IMR-90 (cell line): ENCODE measurements at regions not wholly inside any gene's neighbourhood (a gene's known extent, or its start where the extent isn't known, plus 50 kb on each side); places are given as distances from the start of the nearest gene placed in this dataset.
A peak's percentile ranks its signal among the peaks of the same experiment; 100 is the strongest.

Experiments
- ATAC-seq: fragments of 200-7000 bp; cut with Tn5 transposase; 2 replicates; pipeline ENCODE4 v1.9.1; 2020; ENCODE audit warnings: low read depth, mild to moderate bottlenecking, moderate library complexity
- BruUV-seq: library from RNA; stranded (reverse); fragments of 400-500 nt; replicated peaks from 2 replicates; lab custom pipeline; 2021; lab: Mats Ljungman, UMichigan
- CTCF ChIA-PET: fragments of 300-600 bp; formaldehyde crosslinking; extraction: SDS; loops from one replicate; lab custom pipeline; 2021; ENCODE audit warnings: antibody characterized with exemption; lab: Yijun Ruan, JAX
- POLR2A ChIA-PET: fragments of 300-600 bp; sonication (Branson Sonifier 250); formaldehyde crosslinking; loops from one replicate; lab custom pipeline; 2022; ENCODE audit warnings: antibody characterized with exemption; ENCODE audit not compliant: unreplicated experiment; lab: Charles Lee
- DNase-seq: peaks from one replicate; pipeline ENCODE4 v3.0.0; 2013
- H2AFZ ChIP-seq: replicated peaks from 2 replicates; pipeline ENCODE3; 2013; ENCODE audit warnings: low read length, mild to moderate bottlenecking; ENCODE audit not compliant: poor library complexity
- H2AK5ac ChIP-seq: 2 replicates; pipeline ENCODE4 v1.6.1; 2013; ENCODE audit warnings: low read depth, low read length, inconsistent platforms
- H2AK9ac ChIP-seq: replicated peaks from 2 replicates; pipeline ENCODE3; 2013; ENCODE audit warnings: mild to moderate bottlenecking, low read depth, low read length, moderate library complexity; ENCODE audit not compliant: poor library complexity
- H2BK120ac ChIP-seq: 2 replicates; pipeline ENCODE4 v1.6.1; 2013; ENCODE audit warnings: low read depth, low read length, inconsistent platforms
- H2BK15ac ChIP-seq: 3 replicates; pipeline ENCODE4 v1.6.1; 2013; ENCODE audit warnings: low read depth, low read length, inconsistent platforms
- H2BK20ac ChIP-seq: 2 replicates; pipeline ENCODE4 v1.6.1; 2013; ENCODE audit warnings: low read depth, mild to moderate bottlenecking, inconsistent platforms, low read length, moderate library complexity
- H2BK5ac ChIP-seq: 2 replicates; pipeline ENCODE4 v1.6.1; 2013; ENCODE audit warnings: mild to moderate bottlenecking, low read depth, low read length, inconsistent platforms; ENCODE audit not compliant: poor library complexity, severe bottlenecking
- H3K14ac ChIP-seq: replicated peaks from 2 replicates; pipeline ENCODE4 v1.6.1; 2013; ENCODE audit warnings: low read depth, low read length, inconsistent platforms
- H3K18ac ChIP-seq: 2 replicates; pipeline ENCODE4 v1.6.1; 2013; ENCODE audit warnings: low read depth, low read length, control low read depth
- H3K23ac ChIP-seq: 2 replicates; pipeline ENCODE4 v1.6.1; 2013; ENCODE audit warnings: low read depth, low read length, inconsistent platforms
- H3K27ac ChIP-seq: 2 replicates; pipeline ENCODE4 v1.5.1; 2013; ENCODE audit warnings: mild to moderate bottlenecking, control low read depth, low read length; ENCODE audit not compliant: insufficient read depth
- H3K27me3 ChIP-seq: 2 replicates; pipeline ENCODE4 v1.6.1; 2013; ENCODE audit warnings: low read length; ENCODE audit not compliant: control insufficient read depth, insufficient read depth
- H3K36me3 ChIP-seq: 2 replicates; pipeline ENCODE4 v1.6.1; 2013; ENCODE audit warnings: low read length, mixed read lengths; ENCODE audit not compliant: control insufficient read depth, insufficient read depth
- H3K4ac ChIP-seq: 2 replicates; pipeline ENCODE4 v1.6.1; 2013; ENCODE audit warnings: low read depth, low read length, inconsistent platforms
- H3K4me1 ChIP-seq: 2 replicates; pipeline ENCODE4 v1.6.1; 2013; ENCODE audit warnings: low read length, mixed read lengths; ENCODE audit not compliant: control insufficient read depth, insufficient read depth
- H3K4me2 ChIP-seq: 2 replicates; pipeline ENCODE4 v1.6.1; 2013; ENCODE audit warnings: low read depth, mild to moderate bottlenecking, control low read depth, low read length, moderate library complexity
- H3K4me3 ChIP-seq: 2 replicates; pipeline ENCODE4 v1.5.1; 2013; ENCODE audit warnings: low read depth, mild to moderate bottlenecking, control low read depth, low read length, moderate library complexity; ENCODE audit not compliant: insufficient read depth
- H3K56ac ChIP-seq: 2 replicates; pipeline ENCODE4 v1.6.1; 2013; ENCODE audit warnings: low read length, inconsistent platforms; ENCODE audit not compliant: insufficient read depth; ENCODE audit errors: extremely low read depth
- H3K79me1 ChIP-seq, 2 experiments: 2 replicates each; pipeline ENCODE4 v1.6.1; 2013; ENCODE audit warnings: low read length in 2 of 2, inconsistent platforms in 1 of 2, low read depth in 1 of 2
- H3K9ac ChIP-seq: 2 replicates; pipeline ENCODE4 v1.6.1; 2013; ENCODE audit warnings: low read depth, low read length, control low read depth
- H3K9me1 ChIP-seq: 2 replicates; pipeline ENCODE4 v1.6.1; 2013; ENCODE audit warnings: low read length, inconsistent platforms; ENCODE audit not compliant: insufficient read depth
- H3K9me3 ChIP-seq: 2 replicates; pipeline ENCODE4 v1.6.1; 2013; ENCODE audit warnings: low read length; ENCODE audit not compliant: control insufficient read depth, insufficient read depth
- H4K20me1 ChIP-seq: 2 replicates; pipeline ENCODE4 v1.6.1; 2013; ENCODE audit warnings: low read length, inconsistent platforms; ENCODE audit not compliant: insufficient read depth
- H4K5ac ChIP-seq: 2 replicates; pipeline ENCODE4 v1.6.1; 2013; ENCODE audit warnings: mild to moderate bottlenecking, low read depth, low read length, control low read depth
- H4K8ac ChIP-seq, 2 experiments: 2 replicates each; pipeline ENCODE4 v1.6.1; 2013; ENCODE audit warnings: low read depth in 2 of 2, low read length in 2 of 2, control low read depth in 1 of 2, inconsistent platforms in 1 of 2
- H4K91ac ChIP-seq: 2 replicates; pipeline ENCODE4 v1.6.1; 2013; ENCODE audit warnings: low read depth, low read length, inconsistent platforms; ENCODE audit not compliant: insufficient read depth
- BHLHE40 ChIP-seq: fragments of 150-350 bp; IDR thresholded peaks from 2 replicates; pipeline ENCODE4 v1.6.1; 2016; ENCODE audit warnings: mild to moderate bottlenecking, low read depth, low read length
- CEBPB ChIP-seq: IDR thresholded peaks from 2 replicates; pipeline ENCODE4 v1.6.1; 2012; ENCODE audit warnings: low read depth, low read length, improper control_type of control experiment
- CHD1 ChIP-seq: IDR thresholded peaks from 2 replicates; pipeline ENCODE4 v1.6.1; 2012; ENCODE audit warnings: low read depth, low read length, improper control_type of control experiment
- FOS ChIP-seq: fragments of 150-350 bp; IDR thresholded peaks from 2 replicates; pipeline ENCODE4 v1.6.1; 2016; ENCODE audit warnings: low read depth, low read length
- MAFK ChIP-seq: IDR thresholded peaks from 2 replicates; pipeline ENCODE4 v1.6.1; 2012; ENCODE audit warnings: low read depth, low read length, improper control_type of control experiment
- MAZ ChIP-seq: IDR thresholded peaks from 2 replicates; pipeline ENCODE4 v1.6.1; 2012; ENCODE audit warnings: low read depth, mild to moderate bottlenecking, low read length, improper control_type of control experiment, moderate library complexity, borderline replicate concordance
- MXI1 ChIP-seq: IDR thresholded peaks from 2 replicates; pipeline ENCODE4 v1.6.1; 2012; ENCODE audit warnings: low read depth, mild to moderate bottlenecking, low read length, moderate library complexity, borderline replicate concordance
- NFE2L2 ChIP-seq: fragments of 150-350 bp; IDR thresholded peaks from 2 replicates; pipeline ENCODE4 v1.6.1; 2016; ENCODE audit warnings: low read depth, mild to moderate bottlenecking, low read length
- POLR2A ChIP-seq: IDR thresholded peaks from 2 replicates; pipeline ENCODE4 v1.6.1; 2012; ENCODE audit warnings: mild to moderate bottlenecking, low read depth, low read length
- RAD21 ChIP-seq: IDR thresholded peaks from 2 replicates; pipeline ENCODE4 v1.6.1; 2012; ENCODE audit warnings: low read length, improper control_type of control experiment
- RCOR1 ChIP-seq: IDR thresholded peaks from 2 replicates; pipeline ENCODE4 v1.6.1; 2012; ENCODE audit warnings: mild to moderate bottlenecking, low read length, improper control_type of control experiment; ENCODE audit not compliant: insufficient replicate concordance
- RFX5 ChIP-seq: IDR thresholded peaks from 2 replicates; pipeline ENCODE4 v1.8.0; 2012; ENCODE audit warnings: low read depth, mild to moderate bottlenecking, low read length, moderate library complexity
- SMC3 ChIP-seq: fragments of 150-350 bp; IDR thresholded peaks from 2 replicates; pipeline ENCODE4 v1.6.1; 2016; ENCODE audit warnings: low read depth, mild to moderate bottlenecking, antibody characterized with exemption, low read length, moderate library complexity
- dilution Hi-C: fragments of 300-500 bp; cut with HindIII; formaldehyde crosslinking; loops from one replicate; pipeline ENCODE4 v1.14.3; 2018; ENCODE audit warnings: low sequenced_read_pairs; ENCODE audit not compliant: unreplicated experiment
- in situ Hi-C: fragments of 300-500 bp; cut with MboI; formaldehyde crosslinking; loops from 3 replicates; pipeline ENCODE4 v1.14.3; 2019; ENCODE audit warnings: low sequenced_read_pairs, inconsistent platforms, mixed read lengths
- intact Hi-C: fragments of 100-400 bp; cut with micrococcal nuclease; formaldehyde crosslinking; loops from 2 replicates; pipeline ENCODE4 v1.10.0; 2022
- TF ChIP-seq, protein P1 (sequence below): fragments of 150-350 bp; IDR thresholded peaks from 2 replicates; pipeline ENCODE4 v1.6.1; 2016; ENCODE audit warnings: low read depth, mild to moderate bottlenecking, low read length, moderate library complexity, borderline replicate concordance
- TF ChIP-seq, protein P2 (sequence below): conservative IDR thresholded peaks from 2 replicates; pipeline ENCODE4 v1.5.1; 2012; ENCODE audit warnings: mild to moderate bottlenecking, low read depth, low read length, improper control_type of control experiment
- TF ChIP-seq, protein P3 (sequence below): fragments of 150-350 bp; IDR thresholded peaks from 2 replicates; pipeline ENCODE4 v1.6.1; 2017; ENCODE audit warnings: mild to moderate bottlenecking, antibody characterized with exemption, low read length, low read depth

DNA sequence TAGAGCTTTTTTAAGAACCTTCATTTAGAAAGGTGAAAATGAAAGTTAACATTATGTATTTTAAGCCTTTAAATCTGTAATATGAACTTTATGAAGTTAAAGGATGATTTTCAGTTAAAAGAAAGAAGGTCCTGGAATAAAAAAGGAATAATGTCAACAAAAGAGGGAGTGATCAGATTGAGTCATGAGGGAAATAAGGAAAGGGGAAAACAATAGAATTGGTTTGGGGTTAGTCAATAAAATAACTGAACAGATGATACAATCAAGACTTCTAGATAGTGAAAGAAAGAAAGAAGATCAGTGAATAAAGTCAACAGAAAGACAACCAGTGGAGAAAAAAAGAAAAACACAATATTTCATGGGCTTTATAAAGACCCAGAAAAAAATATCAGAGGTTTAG is 291.6 kb upstream of the ARSJ start:
- Histone ChIP-seq H2BK15ac (no peak overlapping the region), H2BK5ac (peak overlapping the region; percentile 99), H3K9me3 (no peaks in the 10 kb centered on the region), H3K4me1 (no peaks in the 10 kb centered on the region; the same call in 1 of the 2 replicates), H2AK9ac (no peak overlapping the region), H3K4me2 (peak overlapping the region; percentile 34; the same call in 1 of the 2 replicates), H4K5ac (peak overlapping the region; percentile 60), H3K4ac (peak overlapping the region; percentile 84; the same call in 1 of the 2 replicates), H4K20me1 (no peaks in the 10 kb centered on the region), H3K23ac (no peak overlapping the region; the same call in 1 of the 2 replicates), H3K4me3 (no peak overlapping the region), H3K56ac (no peak overlapping the region), H3K79me1 (peaks cover 0 to 3% of the 10 kb centered on the region in 2 experiments; a peak in 1 of 4 replicates), H3K27ac (peak overlapping the region; percentile 63; the same call in 1 of the 2 replicates), H4K8ac (peak overlapping the region; percentile 15 to 86; a peak in 3 of 4 replicates), H2BK20ac (peak overlapping the region; percentile 41; the same call in 1 of the 2 replicates), H2AK5ac (no peak overlapping the region), H3K27me3 (no peaks in the 10 kb centered on the region), H2BK120ac (peak overlapping the region; percentile 94; the same call in 1 of the 2 replicates), H3K9me1 (0 out of 2 replicates have a peak, but pooled peaks cover 2% of the 10 kb centered on the region), H3K14ac (0 out of 2 replicates have a peak overlapping the region, but pooled peaks have one; percentile 18), H4K91ac (peak overlapping the region; percentile 9; the same call in 1 of the 2 replicates), H2AFZ (no peak overlapping the region), H3K18ac (peak overlapping the region; percentile 82), H3K9ac (no peak overlapping the region), H3K36me3 (no peaks in the 10 kb centered on the region; the same call in 1 of the 2 replicates)
- dilution Hi-C loops, result no loop called here
- CTCF ChIA-PET, result no interaction called here
- BruUV-seq, result no TSS peak
- DNase-seq (no peak), ATAC-seq (no peak)
- TF ChIP-seq MAFK, result no peak
- no peak for TF ChIP-seq BHLHE40
- TF ChIP-seq NFE2L2, result no peak
- no peak for TF ChIP-seq FOS
- TF ChIP-seq CHD1, result no peak
- no peak for TF ChIP-seq CEBPB
- TF ChIP-seq, protein P1, sequence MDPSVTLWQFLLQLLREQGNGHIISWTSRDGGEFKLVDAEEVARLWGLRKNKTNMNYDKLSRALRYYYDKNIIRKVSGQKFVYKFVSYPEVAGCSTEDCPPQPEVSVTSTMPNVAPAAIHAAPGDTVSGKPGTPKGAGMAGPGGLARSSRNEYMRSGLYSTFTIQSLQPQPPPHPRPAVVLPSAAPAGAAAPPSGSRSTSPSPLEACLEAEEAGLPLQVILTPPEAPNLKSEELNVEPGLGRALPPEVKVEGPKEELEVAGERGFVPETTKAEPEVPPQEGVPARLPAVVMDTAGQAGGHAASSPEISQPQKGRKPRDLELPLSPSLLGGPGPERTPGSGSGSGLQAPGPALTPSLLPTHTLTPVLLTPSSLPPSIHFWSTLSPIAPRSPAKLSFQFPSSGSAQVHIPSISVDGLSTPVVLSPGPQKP, result no peak
- TF ChIP-seq POLR2A, result no peak
- TF ChIP-seq, protein P2, sequence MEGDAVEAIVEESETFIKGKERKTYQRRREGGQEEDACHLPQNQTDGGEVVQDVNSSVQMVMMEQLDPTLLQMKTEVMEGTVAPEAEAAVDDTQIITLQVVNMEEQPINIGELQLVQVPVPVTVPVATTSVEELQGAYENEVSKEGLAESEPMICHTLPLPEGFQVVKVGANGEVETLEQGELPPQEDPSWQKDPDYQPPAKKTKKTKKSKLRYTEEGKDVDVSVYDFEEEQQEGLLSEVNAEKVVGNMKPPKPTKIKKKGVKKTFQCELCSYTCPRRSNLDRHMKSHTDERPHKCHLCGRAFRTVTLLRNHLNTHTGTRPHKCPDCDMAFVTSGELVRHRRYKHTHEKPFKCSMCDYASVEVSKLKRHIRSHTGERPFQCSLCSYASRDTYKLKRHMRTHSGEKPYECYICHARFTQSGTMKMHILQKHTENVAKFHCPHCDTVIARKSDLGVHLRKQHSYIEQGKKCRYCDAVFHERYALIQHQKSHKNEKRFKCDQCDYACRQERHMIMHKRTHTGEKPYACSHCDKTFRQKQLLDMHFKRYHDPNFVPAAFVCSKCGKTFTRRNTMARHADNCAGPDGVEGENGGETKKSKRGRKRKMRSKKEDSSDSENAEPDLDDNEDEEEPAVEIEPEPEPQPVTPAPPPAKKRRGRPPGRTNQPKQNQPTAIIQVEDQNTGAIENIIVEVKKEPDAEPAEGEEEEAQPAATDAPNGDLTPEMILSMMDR, result no peak
- no peak for TF ChIP-seq RCOR1
- no peak for TF ChIP-seq SMC3
- TF ChIP-seq, protein P3, sequence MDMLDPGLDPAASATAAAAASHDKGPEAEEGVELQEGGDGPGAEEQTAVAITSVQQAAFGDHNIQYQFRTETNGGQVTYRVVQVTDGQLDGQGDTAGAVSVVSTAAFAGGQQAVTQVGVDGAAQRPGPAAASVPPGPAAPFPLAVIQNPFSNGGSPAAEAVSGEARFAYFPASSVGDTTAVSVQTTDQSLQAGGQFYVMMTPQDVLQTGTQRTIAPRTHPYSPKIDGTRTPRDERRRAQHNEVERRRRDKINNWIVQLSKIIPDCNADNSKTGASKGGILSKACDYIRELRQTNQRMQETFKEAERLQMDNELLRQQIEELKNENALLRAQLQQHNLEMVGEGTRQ, result no peak
- no peak for TF ChIP-seq RAD21
- no peak for TF ChIP-seq MXI1
- TF ChIP-seq MAZ, result no peak
- TF ChIP-seq RFX5, result no peak
- in situ Hi-C loops, result no loop called here
- intact Hi-C loops, result loop anchor here (5.0 kb wide), 1 partner anchor 294 kb away; the partner anchor contains the start of gene ARSJ
- POLR2A ChIA-PET, result interaction anchor here (0.6 kb wide), 1 partner anchor 98 kb away, joined by 3 read pairs; no protein-coding TSS in a partner anchor
